GM19463 (cell line): ENCODE measurements at regions not wholly inside any gene's neighbourhood (a gene's known extent, or its start where the extent isn't known, plus 50 kb on each side); places are given as distances from the start of the nearest gene placed in this dataset.

Experiments used
- ATAC-seq: cut with Tn5 transposase; IDR thresholded peaks from one replicate; pipeline ENCODE4 v1.9.1; 2021; ENCODE audit warnings: mild to moderate bottlenecking, moderate library complexity; ENCODE audit not compliant: unreplicated experiment

- no peak for ATAC-seq
Observed at GRCh38 chr13:111472559-111473460, 152.4 kb downstream of the TEX29 start.

GRCh38 chr13:111474136-111475002, 153.9 kb downstream of the TEX29 start:
- no peak for ATAC-seq

GRCh38 chr13:111475488-111475887, 155.0 kb downstream of the TEX29 start:
- no peak for ATAC-seq

- no peak for ATAC-seq
Observed at GRCh38 chr13:111476197-111476596, 155.8 kb downstream of the TEX29 start.

GRCh38 chr13:111479412-111479811, 159.0 kb downstream of the TEX29 start:
- ATAC-seq, result no peak

GRCh38 chr13:111480503-111480902, 160.1 kb downstream of the TEX29 start:
- no peak for ATAC-seq

- ATAC-seq, result no peak
Observed at GRCh38 chr13:111480976-111481375, 160.5 kb downstream of the TEX29 start.

- ATAC-seq, result no peak
Observed at GRCh38 chr13:111482126-111482525, 161.7 kb downstream of the TEX29 start.

- ATAC-seq, result no peak
Observed at GRCh38 chr13:111482806-111483620, 162.6 kb downstream of the TEX29 start.

- ATAC-seq, result no peak
Observed at GRCh38 chr13:111483621-111483987, 163.2 kb downstream of the TEX29 start.

GRCh38 chr13:111484141-111484925, 163.9 kb downstream of the TEX29 start:
- ATAC-seq, result no peak

GRCh38 chr13:111484959-111485358, 164.5 kb downstream of the TEX29 start:
- no peak for ATAC-seq

- no peak for ATAC-seq
Observed at GRCh38 chr13:111485491-111486250, 165.2 kb downstream of the TEX29 start.

GRCh38 chr13:111486331-111486730, 165.9 kb downstream of the TEX29 start:
- no peak for ATAC-seq

GRCh38 chr13:111486801-111487200, 166.4 kb downstream of the TEX29 start:
- no peak for ATAC-seq

GRCh38 chr13:111488486-111489132, 168.2 kb downstream of the TEX29 start:
- no peak for ATAC-seq

GRCh38 chr13:111489301-111489700, 168.9 kb downstream of the TEX29 start:
- no peak for ATAC-seq

- no peak for ATAC-seq
Observed at GRCh38 chr13:111490611-111491010, 170.2 kb downstream of the TEX29 start.

- no peak for ATAC-seq
Observed at GRCh38 chr13:111491021-111491420, 170.6 kb downstream of the TEX29 start.
